ENCODE measurements at regions not wholly inside any gene's neighbourhood (a gene's known extent, or its start where the extent isn't known, plus 50 kb on each side); places are given as distances from the start of the nearest gene placed in this dataset.

DNA sequence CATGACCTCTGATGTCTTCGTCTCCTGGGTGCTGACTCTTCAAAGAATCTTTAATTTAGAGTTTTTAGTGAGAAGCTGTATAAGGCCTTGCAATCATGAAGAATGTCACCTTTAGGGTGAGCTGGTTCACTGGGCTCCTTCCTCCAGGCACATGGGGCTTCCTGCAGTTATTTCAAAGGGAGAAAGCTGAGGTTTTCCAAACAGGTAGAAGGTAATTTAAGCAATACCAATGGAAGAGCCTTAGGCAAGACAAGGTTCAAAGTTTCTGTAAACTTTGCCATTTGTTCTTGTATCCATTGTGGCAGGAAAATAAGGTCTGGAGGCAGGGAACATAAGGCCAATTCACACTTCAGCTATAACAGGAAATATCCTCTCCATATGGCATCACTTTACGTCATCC is 88.0 kb upstream of the EIF5 start:
- H3K9ac ChIP-seq (ENCODE audit: low read depth, low read length): no peak overlapping the region
- H3K79me1 ChIP-seq (ENCODE audit: low read depth in 1 of 2, low read length in 2 of 2): no peaks in the 10 kb centered on the region
- WGBS, 2 experiments (ENCODE audit: extremely low coverage in 2 of 2, insufficient read length in 1 of 2): no CpG with 5 or more reads among the region's 2 CpGs
- peak overlapping the region; percentile 36; the same call in 1 of the 2 replicates for H2BK120ac ChIP-seq (ENCODE audit: low read depth, low read length)
- H3K4me2 ChIP-seq (ENCODE audit: low read depth, low read length): no peak overlapping the region
- no peak overlapping the region for H4K91ac ChIP-seq (ENCODE audit: insufficient read depth, low read depth, low read length)
- H3K14ac ChIP-seq (replicated peaks; ENCODE audit: low read depth, low read length): peak overlapping the region; percentile 34; the same call in 1 of the 2 replicates
- dilution Hi-C loops (cut with HindIII; ENCODE audit: low sequenced_read_pairs, unreplicated experiment) (no loop called here), intact Hi-C loops (cut with micrococcal nuclease) (no loop called here), in situ Hi-C loops (cut with MboI; ENCODE audit: low sequenced_read_pairs) (no loop called here)
- H3K18ac ChIP-seq (ENCODE audit: low read depth, low read length): peak overlapping the region; percentile 55
- TF ChIP-seq, protein P1, sequence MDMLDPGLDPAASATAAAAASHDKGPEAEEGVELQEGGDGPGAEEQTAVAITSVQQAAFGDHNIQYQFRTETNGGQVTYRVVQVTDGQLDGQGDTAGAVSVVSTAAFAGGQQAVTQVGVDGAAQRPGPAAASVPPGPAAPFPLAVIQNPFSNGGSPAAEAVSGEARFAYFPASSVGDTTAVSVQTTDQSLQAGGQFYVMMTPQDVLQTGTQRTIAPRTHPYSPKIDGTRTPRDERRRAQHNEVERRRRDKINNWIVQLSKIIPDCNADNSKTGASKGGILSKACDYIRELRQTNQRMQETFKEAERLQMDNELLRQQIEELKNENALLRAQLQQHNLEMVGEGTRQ (IDR thresholded peaks at IDR 0.05; ENCODE audit: low read depth, low read length): no peak
- TF ChIP-seq BHLHE40 (IDR thresholded peaks at IDR 0.05; ENCODE audit: low read depth, low read length) (no peak), RAD21 (IDR thresholded peaks at IDR 0.05; ENCODE audit: low read length) (no peak), RFX5 (IDR thresholded peaks at IDR 0.05; ENCODE audit: low read depth, low read length) (no peak), CHD1 (IDR thresholded peaks at IDR 0.05; ENCODE audit: low read depth, low read length) (no peak), CEBPB (IDR thresholded peaks at IDR 0.05; ENCODE audit: low read depth, low read length) (no peak), FOS (IDR thresholded peaks at IDR 0.05; ENCODE audit: low read depth, low read length) (no peak), MAFK (IDR thresholded peaks at IDR 0.05; ENCODE audit: low read depth, low read length) (no peak), MXI1 (IDR thresholded peaks at IDR 0.05; ENCODE audit: borderline replicate concordance, low read depth, low read length) (no peak), RCOR1 (IDR thresholded peaks at IDR 0.05; ENCODE audit: insufficient replicate concordance, low read length) (no peak), MAZ (IDR thresholded peaks at IDR 0.05; ENCODE audit: borderline replicate concordance, low read depth, low read length) (no peak), NFE2L2 (IDR thresholded peaks at IDR 0.05; ENCODE audit: low read depth, low read length) (no peak), SMC3 (IDR thresholded peaks at IDR 0.05; ENCODE audit: low read depth, low read length) (no peak), POLR2A (IDR thresholded peaks at IDR 0.05; ENCODE audit: low read depth, low read length) (no peak)
- TF ChIP-seq, protein P2, sequence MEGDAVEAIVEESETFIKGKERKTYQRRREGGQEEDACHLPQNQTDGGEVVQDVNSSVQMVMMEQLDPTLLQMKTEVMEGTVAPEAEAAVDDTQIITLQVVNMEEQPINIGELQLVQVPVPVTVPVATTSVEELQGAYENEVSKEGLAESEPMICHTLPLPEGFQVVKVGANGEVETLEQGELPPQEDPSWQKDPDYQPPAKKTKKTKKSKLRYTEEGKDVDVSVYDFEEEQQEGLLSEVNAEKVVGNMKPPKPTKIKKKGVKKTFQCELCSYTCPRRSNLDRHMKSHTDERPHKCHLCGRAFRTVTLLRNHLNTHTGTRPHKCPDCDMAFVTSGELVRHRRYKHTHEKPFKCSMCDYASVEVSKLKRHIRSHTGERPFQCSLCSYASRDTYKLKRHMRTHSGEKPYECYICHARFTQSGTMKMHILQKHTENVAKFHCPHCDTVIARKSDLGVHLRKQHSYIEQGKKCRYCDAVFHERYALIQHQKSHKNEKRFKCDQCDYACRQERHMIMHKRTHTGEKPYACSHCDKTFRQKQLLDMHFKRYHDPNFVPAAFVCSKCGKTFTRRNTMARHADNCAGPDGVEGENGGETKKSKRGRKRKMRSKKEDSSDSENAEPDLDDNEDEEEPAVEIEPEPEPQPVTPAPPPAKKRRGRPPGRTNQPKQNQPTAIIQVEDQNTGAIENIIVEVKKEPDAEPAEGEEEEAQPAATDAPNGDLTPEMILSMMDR (conservative IDR thresholded peaks at IDR 0.05; ENCODE audit: low read depth, low read length): no peak
- TF ChIP-seq, protein P3, sequence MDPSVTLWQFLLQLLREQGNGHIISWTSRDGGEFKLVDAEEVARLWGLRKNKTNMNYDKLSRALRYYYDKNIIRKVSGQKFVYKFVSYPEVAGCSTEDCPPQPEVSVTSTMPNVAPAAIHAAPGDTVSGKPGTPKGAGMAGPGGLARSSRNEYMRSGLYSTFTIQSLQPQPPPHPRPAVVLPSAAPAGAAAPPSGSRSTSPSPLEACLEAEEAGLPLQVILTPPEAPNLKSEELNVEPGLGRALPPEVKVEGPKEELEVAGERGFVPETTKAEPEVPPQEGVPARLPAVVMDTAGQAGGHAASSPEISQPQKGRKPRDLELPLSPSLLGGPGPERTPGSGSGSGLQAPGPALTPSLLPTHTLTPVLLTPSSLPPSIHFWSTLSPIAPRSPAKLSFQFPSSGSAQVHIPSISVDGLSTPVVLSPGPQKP (IDR thresholded peaks at IDR 0.05; ENCODE audit: borderline replicate concordance, low read depth, low read length): no peak
- BruUV-seq (replicated peaks): no TSS peak
- no peak overlapping the region for H3K23ac ChIP-seq (ENCODE audit: low read depth, low read length)
- no peak overlapping the region for H3K4ac ChIP-seq (ENCODE audit: low read depth, low read length)
- no peak overlapping the region for H4K8ac ChIP-seq (ENCODE audit: low read depth in 2 of 2, low read length in 2 of 2)
- H4K5ac ChIP-seq (ENCODE audit: low read depth, low read length): no peak overlapping the region
- ATAC-seq (ENCODE audit: low read depth) (peak; percentile 43; the same call in 1 of the 2 replicates), DNase-seq (no peak)
- no peaks in the 10 kb centered on the region; the same call in 1 of the 2 replicates for H3K9me3 ChIP-seq (ENCODE audit: control insufficient read depth, insufficient read depth, low read length)
- H3K56ac ChIP-seq (ENCODE audit: extremely low read depth, insufficient read depth, low read length): no peak overlapping the region
- no peak overlapping the region for H3K4me3 ChIP-seq (ENCODE audit: insufficient read depth, low read depth, low read length)
- H3K36me3 ChIP-seq (ENCODE audit: control insufficient read depth, insufficient read depth, low read length): no peaks in the 10 kb centered on the region
- H3K9me1 ChIP-seq (ENCODE audit: insufficient read depth, low read length): no peaks in the 10 kb centered on the region
- peaks cover 6% of the 10 kb centered on the region for H3K4me1 ChIP-seq (ENCODE audit: control insufficient read depth, insufficient read depth, low read length)
- H2BK5ac ChIP-seq (ENCODE audit: low read depth, low read length, poor library complexity, severe bottlenecking): no peak overlapping the region
- POLR2A ChIA-PET (ENCODE audit: unreplicated experiment): interaction anchor here (0.9 kb wide), 1 partner anchor 11 kb away, joined by 3 read pairs; no protein-coding TSS in a partner anchor
- H2BK15ac ChIP-seq (ENCODE audit: low read depth, low read length): no peak overlapping the region
- no peak overlapping the region for H2AK5ac ChIP-seq (ENCODE audit: low read depth, low read length)
- no peak overlapping the region for H2AFZ ChIP-seq (replicated peaks; ENCODE audit: low read length, poor library complexity)
- 0 out of 2 replicates have a peak overlapping the region, but pooled peaks have one; percentile 29 for H2BK20ac ChIP-seq (ENCODE audit: low read depth, low read length)
- H3K27ac ChIP-seq (ENCODE audit: insufficient read depth, low read length): peak overlapping the region; percentile 54; the same call in 1 of the 2 replicates
- no peak overlapping the region for H2AK9ac ChIP-seq (replicated peaks; ENCODE audit: low read depth, low read length, poor library complexity)
- H4K20me1 ChIP-seq (ENCODE audit: insufficient read depth, low read length): no peaks in the 10 kb centered on the region
- CTCF ChIA-PET: interaction anchor here (0.5 to 0.6 kb wide), 2 partner anchors 170 to 252 kb away, joined by 3 to 6 read pairs; no protein-coding TSS in a partner anchor
- H3K27me3 ChIP-seq (ENCODE audit: control insufficient read depth, insufficient read depth, low read length): peaks cover 13% of the 10 kb centered on the region
